22Rv1 (cell line): ENCODE measurements at regions not wholly inside any gene's neighbourhood (a gene's known extent, or its start where the extent isn't known, plus 50 kb on each side); places are given as distances from the start of the nearest gene placed in this dataset.

Experiments used
- H3K27ac ChIP-seq: fragments of 450-650 bp; 2 replicates; pipeline ENCODE4 v1.5.1; 2017
- ZFX ChIP-seq: fragments of 450-650 bp; IDR thresholded peaks from 2 replicates; pipeline ENCODE4 v1.6.1; 2017; ENCODE audit warnings: antibody characterized with exemption, borderline replicate concordance
- TF ChIP-seq, protein P1 (sequence below): fragments of 450-650 bp; IDR thresholded peaks from 2 replicates; pipeline ENCODE4 v1.5.1; 2017; ENCODE audit warnings: mild to moderate bottlenecking

DNA sequence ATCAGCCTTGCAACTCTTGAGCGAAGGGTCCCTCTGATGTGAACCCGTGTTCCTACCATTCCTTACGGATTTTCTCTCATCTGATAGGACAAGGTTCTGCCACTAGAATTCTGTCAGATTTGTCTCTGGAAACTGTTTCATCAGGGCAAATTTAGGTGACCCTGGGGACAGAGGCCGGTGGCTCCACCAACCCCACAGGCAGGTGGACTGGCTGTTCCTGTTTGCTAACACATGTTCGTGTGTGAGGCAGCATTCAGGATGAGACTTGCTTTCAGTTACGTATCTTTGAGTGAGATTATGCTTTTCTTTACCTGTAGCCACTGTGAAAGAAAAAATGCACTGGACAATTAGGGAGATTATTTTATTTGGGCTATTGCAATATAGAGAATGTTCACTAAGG is 449.9 kb downstream of the INHBA start:
- TF ChIP-seq ZFX: no peak
- TF ChIP-seq, protein P1, sequence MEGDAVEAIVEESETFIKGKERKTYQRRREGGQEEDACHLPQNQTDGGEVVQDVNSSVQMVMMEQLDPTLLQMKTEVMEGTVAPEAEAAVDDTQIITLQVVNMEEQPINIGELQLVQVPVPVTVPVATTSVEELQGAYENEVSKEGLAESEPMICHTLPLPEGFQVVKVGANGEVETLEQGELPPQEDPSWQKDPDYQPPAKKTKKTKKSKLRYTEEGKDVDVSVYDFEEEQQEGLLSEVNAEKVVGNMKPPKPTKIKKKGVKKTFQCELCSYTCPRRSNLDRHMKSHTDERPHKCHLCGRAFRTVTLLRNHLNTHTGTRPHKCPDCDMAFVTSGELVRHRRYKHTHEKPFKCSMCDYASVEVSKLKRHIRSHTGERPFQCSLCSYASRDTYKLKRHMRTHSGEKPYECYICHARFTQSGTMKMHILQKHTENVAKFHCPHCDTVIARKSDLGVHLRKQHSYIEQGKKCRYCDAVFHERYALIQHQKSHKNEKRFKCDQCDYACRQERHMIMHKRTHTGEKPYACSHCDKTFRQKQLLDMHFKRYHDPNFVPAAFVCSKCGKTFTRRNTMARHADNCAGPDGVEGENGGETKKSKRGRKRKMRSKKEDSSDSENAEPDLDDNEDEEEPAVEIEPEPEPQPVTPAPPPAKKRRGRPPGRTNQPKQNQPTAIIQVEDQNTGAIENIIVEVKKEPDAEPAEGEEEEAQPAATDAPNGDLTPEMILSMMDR: no peak
- H3K27ac ChIP-seq: no peak overlapping the region

DNA sequence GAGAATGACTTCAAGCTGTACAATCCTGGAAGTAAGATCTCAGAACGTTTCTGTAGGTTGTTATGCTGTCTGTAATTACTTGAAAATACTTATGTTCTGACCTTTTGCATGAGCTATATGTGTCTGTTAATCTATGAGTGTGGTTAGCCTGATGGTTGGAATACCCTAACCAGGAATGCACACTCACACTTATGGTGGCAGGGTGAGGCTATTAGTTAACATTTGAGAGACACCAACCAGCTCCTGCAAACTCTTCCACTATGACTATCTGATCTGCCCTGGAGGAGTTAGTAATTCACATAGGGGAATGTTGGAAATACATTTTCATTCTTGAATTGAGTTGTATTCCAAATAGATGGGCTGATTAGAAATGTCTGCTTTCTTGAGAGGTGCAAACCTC is 450.3 kb downstream of the INHBA start:
- TF ChIP-seq, protein P1: no peak
- TF ChIP-seq ZFX: no peak
- no peak overlapping the region for H3K27ac ChIP-seq

DNA sequence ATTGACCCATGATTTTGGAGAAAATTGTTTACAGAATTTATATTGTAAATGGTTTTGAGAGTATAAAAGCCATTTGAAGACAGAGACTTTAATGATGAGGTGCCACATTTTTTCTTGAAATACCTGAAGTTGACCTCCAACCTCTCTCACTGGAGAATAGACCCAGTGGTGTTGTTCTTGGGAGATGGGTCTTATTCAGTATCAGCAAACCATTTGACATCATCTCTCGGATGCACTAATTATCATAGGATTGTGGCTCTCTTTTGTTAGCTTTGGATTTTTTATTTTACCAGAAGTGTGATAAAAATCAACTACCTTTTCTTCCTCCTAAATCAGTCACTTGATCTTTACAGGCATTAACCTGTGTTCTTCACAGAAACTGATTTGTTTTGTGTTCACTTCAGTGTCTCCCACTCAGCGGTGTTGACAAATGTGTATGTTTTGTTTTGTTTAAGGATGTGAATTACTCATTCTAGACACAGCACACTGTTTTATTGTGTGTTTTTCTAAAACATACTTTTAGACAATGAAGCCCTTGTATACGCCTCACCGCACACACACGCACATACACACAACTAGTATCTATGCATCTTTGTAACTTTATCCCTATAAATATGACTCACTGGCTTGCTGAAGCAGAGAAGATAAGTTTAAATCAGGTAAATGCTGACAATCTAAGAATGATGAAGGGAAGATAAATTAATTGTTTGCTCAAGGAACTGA is 455.6 kb downstream of the INHBA start:
- H3K27ac ChIP-seq: peak overlapping the region; percentile 69
- TF ChIP-seq, protein P1: no peak
- no peak for TF ChIP-seq ZFX

DNA sequence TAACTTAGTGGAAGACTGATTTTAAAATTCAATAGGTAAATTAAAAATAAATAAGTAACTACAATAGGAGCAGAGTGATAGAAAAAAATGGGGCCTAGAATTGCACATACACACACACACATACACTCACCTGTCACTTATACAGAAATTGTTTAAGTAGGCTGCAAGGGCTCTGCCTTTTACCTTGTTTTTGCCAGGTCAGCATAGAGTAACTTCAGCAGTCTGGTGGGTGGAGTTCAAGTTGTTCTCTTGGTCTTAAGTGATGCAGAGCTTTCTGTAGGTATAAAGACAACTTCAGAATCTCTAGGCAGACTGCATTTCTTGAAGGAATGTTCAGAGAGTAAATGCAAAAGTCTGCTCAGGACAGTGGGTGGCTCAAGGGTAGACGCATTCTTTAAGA is 457.0 kb downstream of the INHBA start:
- TF ChIP-seq, protein P1: no peak
- no peak for TF ChIP-seq ZFX
- H3K27ac ChIP-seq: no peak overlapping the region

DNA sequence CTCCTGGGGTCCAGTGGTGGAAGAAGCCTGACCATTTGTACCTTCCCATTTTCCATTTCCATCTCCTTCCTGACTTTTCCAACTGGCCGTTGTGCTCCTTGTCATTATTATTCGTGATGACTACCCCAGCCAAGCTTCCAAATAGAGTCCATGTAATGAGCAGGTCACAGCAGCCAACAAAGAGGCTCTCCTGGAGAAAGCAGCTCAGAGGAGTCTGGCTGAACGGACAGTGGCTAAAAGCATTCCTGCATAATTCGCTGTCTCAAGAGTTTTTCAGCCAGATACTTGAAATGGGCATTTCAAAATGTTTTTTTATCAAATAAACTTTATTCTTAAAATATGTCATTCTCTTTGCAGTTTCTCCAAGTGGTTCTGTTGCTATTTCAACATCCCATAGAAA is 458.6 kb downstream of the INHBA start:
- H3K27ac ChIP-seq: no peak overlapping the region
- no peak for TF ChIP-seq ZFX
- TF ChIP-seq, protein P1: no peak

DNA sequence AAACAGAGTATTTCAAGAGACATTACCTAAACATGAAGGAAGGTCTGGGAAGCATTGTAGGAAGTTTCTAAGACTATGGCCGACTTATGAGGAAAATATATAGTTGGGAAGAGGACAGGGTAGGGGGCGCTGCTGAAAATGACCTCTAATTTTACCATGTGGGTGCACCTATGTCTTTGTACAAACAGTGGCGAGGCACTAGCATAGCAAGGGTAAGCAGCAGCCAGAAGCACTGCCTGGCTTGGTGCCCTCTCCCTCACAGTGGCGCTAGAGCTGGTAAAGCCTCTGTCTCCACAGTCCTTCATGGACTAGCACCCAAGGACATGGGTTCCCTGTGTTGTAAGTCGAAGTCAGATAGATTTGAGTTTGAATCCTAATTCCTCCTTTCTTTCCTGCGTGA is 461.2 kb downstream of the INHBA start:
- H3K27ac ChIP-seq: no peak overlapping the region
- TF ChIP-seq, protein P1: peak; percentile 6; the same call in 1 of the 2 replicates
- TF ChIP-seq ZFX: no peak

DNA sequence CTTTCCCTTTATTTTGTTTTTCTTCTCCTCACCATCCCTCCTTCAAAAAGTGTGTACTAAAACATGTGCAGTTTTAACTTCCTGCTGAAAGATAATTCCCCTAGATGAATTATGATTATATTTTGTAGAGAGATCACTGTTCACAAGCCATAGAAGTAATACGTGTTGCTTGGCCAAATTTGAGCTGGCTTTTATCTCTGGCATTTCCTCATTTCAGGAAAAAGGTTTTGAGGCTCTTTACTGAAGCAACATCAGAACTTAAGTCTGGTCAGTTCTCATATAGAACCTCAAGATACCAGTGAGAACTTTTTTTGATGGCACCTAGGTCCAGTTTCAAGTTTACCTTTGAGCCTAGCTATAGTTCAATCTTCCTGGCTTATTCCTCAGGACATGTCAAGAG is 463.3 kb downstream of the INHBA start:
- TF ChIP-seq, protein P1: no peak
- TF ChIP-seq ZFX: no peak
- H3K27ac ChIP-seq: no peak overlapping the region
